Dendritic cell treated with granulocyte-macrophage colony-stimulating factor and Interleukin-4, amounts not matched to agents 40 ng/mL and 50 ng/mL, for 4 days (primary cell): ENCODE measurements at regions not wholly inside any gene's neighbourhood (a gene's known extent, or its start where the extent isn't known, plus 50 kb on each side); places are given as distances from the start of the nearest gene placed in this dataset.
"Not testable (repeated sequence)": the region's sequence is repeated elsewhere in the genome, so short reads cannot be mapped to it uniquely, and the experiment has no call there.

Experiments used
- H3K27ac Mint-ChIP-seq: one replicate; pipeline ENCODE4 v1.8.0; 2022; ENCODE audit warnings: mild to moderate bottlenecking, mixed read lengths
- H3K27me3 Mint-ChIP-seq: one replicate; pipeline ENCODE4 v1.8.0; 2022; ENCODE audit warnings: mild to moderate bottlenecking, mixed read lengths
- H3K36me3 Mint-ChIP-seq: one replicate; pipeline ENCODE4 v1.8.0; 2022; ENCODE audit warnings: low read depth, mixed read lengths
- H3K4me1 Mint-ChIP-seq: one replicate; pipeline ENCODE4 v1.8.0; 2022; ENCODE audit warnings: low read depth, mixed read lengths
- H3K4me3 Mint-ChIP-seq: one replicate; pipeline ENCODE4 v1.8.0; 2022; ENCODE audit warnings: mild to moderate bottlenecking, moderate library complexity, mixed read lengths
- H3K9me3 Mint-ChIP-seq: one replicate; pipeline ENCODE4 v1.8.0; 2022; ENCODE audit warnings: mixed read lengths
- intact Hi-C: fragments of 100-400 bp; cut with micrococcal nuclease; formaldehyde crosslinking; loops from one replicate; pipeline ENCODE4 v1.15.0; 2022

GRCh38 chr4:169859366-169860216 lies 101.8 kb upstream of the HPF1 start:
- H3K4me3 Mint-ChIP-seq, result no peak overlapping the region
- intact Hi-C loops, result no loop called here
- no peaks in the 10 kb centered on the region for H3K4me1 Mint-ChIP-seq
- H3K27me3 Mint-ChIP-seq, result no peaks in the 10 kb centered on the region
- H3K36me3 Mint-ChIP-seq, result no peaks in the 10 kb centered on the region
- no peak overlapping the region for H3K27ac Mint-ChIP-seq
- no peaks in the 10 kb centered on the region for H3K9me3 Mint-ChIP-seq

GRCh38 chr4:169854090-169854489 lies 96.3 kb upstream of the HPF1 start:
- Mint-ChIP-seq H3K27me3 (no peaks in the 10 kb centered on the region), H3K4me3 (no peak overlapping the region), H3K9me3 (no peaks in the 10 kb centered on the region), H3K36me3 (no peaks in the 10 kb centered on the region), H3K4me1 (no peaks in the 10 kb centered on the region), H3K27ac (no peak overlapping the region)
- intact Hi-C loops, result no loop called here

- intact Hi-C loops, result no loop called here
- Mint-ChIP-seq H3K4me1 (no peaks in the 10 kb centered on the region), H3K27ac (no peak overlapping the region), H3K4me3 (no peak overlapping the region), H3K9me3 (no peaks in the 10 kb centered on the region), H3K27me3 (peaks cover 4% of the 10 kb centered on the region), H3K36me3 (no peaks in the 10 kb centered on the region)
Measured at GRCh38 chr4:169852481-169852880, 94.7 kb upstream of the HPF1 start.

GRCh38 chr4:169851750-169852149 lies 94.0 kb upstream of the HPF1 start:
- no peak overlapping the region for H3K4me3 Mint-ChIP-seq
- H3K27me3 Mint-ChIP-seq, result peaks cover 4% of the 10 kb centered on the region
- H3K9me3 Mint-ChIP-seq, result no peaks in the 10 kb centered on the region
- H3K27ac Mint-ChIP-seq, result no peak overlapping the region
- intact Hi-C loops, result no loop called here
- no peaks in the 10 kb centered on the region for H3K36me3 Mint-ChIP-seq
- no peaks in the 10 kb centered on the region for H3K4me1 Mint-ChIP-seq

GRCh38 chr4:169849456-169849855 lies 91.7 kb upstream of the HPF1 start:
- no peak overlapping the region for H3K4me3 Mint-ChIP-seq

GRCh38 chr4:169848018-169848417 lies 90.3 kb upstream of the HPF1 start:
- Mint-ChIP-seq H3K27ac (no peak overlapping the region), H3K9me3 (no peaks in the 10 kb centered on the region), H3K4me1 (no peaks in the 10 kb centered on the region), H3K27me3 (peaks cover 7% of the 10 kb centered on the region), H3K36me3 (no peaks in the 10 kb centered on the region), H3K4me3 (no peak overlapping the region)
- intact Hi-C loops, result no loop called here

More at GRCh38 chr4:169849456-169849855, 91.7 kb upstream of the HPF1 start:
- Mint-ChIP-seq H3K36me3 (no peaks in the 10 kb centered on the region), H3K9me3 (no peaks in the 10 kb centered on the region), H3K27ac (no peak overlapping the region), H3K4me1 (no peaks in the 10 kb centered on the region), H3K27me3 (peaks cover 4% of the 10 kb centered on the region)
- intact Hi-C loops, result no loop called here

GRCh38 chr4:169847171-169847570 lies 89.4 kb upstream of the HPF1 start:
- Mint-ChIP-seq H3K4me1 (no peaks in the 10 kb centered on the region), H3K36me3 (no peaks in the 10 kb centered on the region), H3K27me3 (peaks cover 7% of the 10 kb centered on the region), H3K27ac (no peak overlapping the region), H3K4me3 (no peak overlapping the region), H3K9me3 (no peaks in the 10 kb centered on the region)
- intact Hi-C loops, result no loop called here

GRCh38 chr4:169846396-169846795 lies 88.7 kb upstream of the HPF1 start:
- Mint-ChIP-seq H3K4me3 (no peak overlapping the region), H3K9me3 (no peaks in the 10 kb centered on the region), H3K27ac (no peak overlapping the region), H3K36me3 (no peaks in the 10 kb centered on the region), H3K4me1 (no peaks in the 10 kb centered on the region), H3K27me3 (peaks cover 7% of the 10 kb centered on the region)
- intact Hi-C loops, result no loop called here

- H3K4me1 Mint-ChIP-seq, result no peaks in the 10 kb centered on the region
- no peak overlapping the region for H3K4me3 Mint-ChIP-seq
- no peak overlapping the region for H3K27ac Mint-ChIP-seq
- H3K9me3 Mint-ChIP-seq, result no peaks in the 10 kb centered on the region
- intact Hi-C loops, result no loop called here
- H3K27me3 Mint-ChIP-seq, result peaks cover 3% of the 10 kb centered on the region
- no peaks in the 10 kb centered on the region for H3K36me3 Mint-ChIP-seq
Measured at GRCh38 chr4:169841776-169842175, 84.0 kb upstream of the HPF1 start.

- Mint-ChIP-seq H3K4me3 (no peak overlapping the region), H3K4me1 (no peaks in the 10 kb centered on the region), H3K36me3 (no peaks in the 10 kb centered on the region), H3K27ac (no peak overlapping the region), H3K27me3 (peaks cover 3% of the 10 kb centered on the region), H3K9me3 (no peaks in the 10 kb centered on the region)
- intact Hi-C loops, result no loop called here
Measured at GRCh38 chr4:169840554-169840953, 82.8 kb upstream of the HPF1 start.

- H3K27ac Mint-ChIP-seq, intact Hi-C loops, H3K9me3 Mint-ChIP-seq, H3K4me3 Mint-ChIP-seq, H3K36me3 Mint-ChIP-seq, H3K4me1 Mint-ChIP-seq, H3K27me3 Mint-ChIP-seq: not testable (repeated sequence)
Measured at GRCh38 chr4:169828329-169828728, 70.6 kb upstream of the HPF1 start.

GRCh38 chr4:169826634-169827187 lies 69.0 kb upstream of the HPF1 start:
- no peaks in the 10 kb centered on the region for H3K4me1 Mint-ChIP-seq
- H3K9me3 Mint-ChIP-seq, result no peaks in the 10 kb centered on the region
- H3K36me3 Mint-ChIP-seq, result no peaks in the 10 kb centered on the region
- H3K27me3 Mint-ChIP-seq, result peaks cover 3% of the 10 kb centered on the region
- H3K4me3 Mint-ChIP-seq, result no peak overlapping the region
- H3K27ac Mint-ChIP-seq, result no peak overlapping the region
- intact Hi-C loops, result no loop called here

- no peak overlapping the region for H3K4me3 Mint-ChIP-seq
- no peaks in the 10 kb centered on the region for H3K36me3 Mint-ChIP-seq
- H3K27ac Mint-ChIP-seq, result no peak overlapping the region
- no peaks in the 10 kb centered on the region for H3K9me3 Mint-ChIP-seq
- peaks cover 1% of the 10 kb centered on the region for H3K27me3 Mint-ChIP-seq
- intact Hi-C loops, result no loop called here
- no peaks in the 10 kb centered on the region for H3K4me1 Mint-ChIP-seq
Measured at GRCh38 chr4:169823685-169824084, 65.9 kb upstream of the HPF1 start.

- Mint-ChIP-seq H3K36me3 (no peaks in the 10 kb centered on the region), H3K27me3 (peaks cover 2% of the 10 kb centered on the region), H3K27ac (no peak overlapping the region), H3K4me3 (no peak overlapping the region), H3K9me3 (no peaks in the 10 kb centered on the region), H3K4me1 (no peaks in the 10 kb centered on the region)
- intact Hi-C loops, result no loop called here
Measured at GRCh38 chr4:169821402-169821801, 63.7 kb upstream of the HPF1 start.
